GM18499 (cell line): ENCODE measurements at regions not wholly inside any gene's neighbourhood (a gene's known extent, or its start where the extent isn't known, plus 50 kb on each side); places are given as distances from the start of the nearest gene placed in this dataset.
"Not testable (repeated sequence)": the region's sequence is repeated elsewhere in the genome, so short reads cannot be mapped to it uniquely, and the experiment has no call there.

Source experiments
- ATAC-seq: cut with Tn5 transposase; IDR thresholded peaks from one replicate; pipeline ENCODE4 v1.9.1; 2021; ENCODE audit warnings: moderate number of reproducible peaks; ENCODE audit not compliant: insufficient read depth, unreplicated experiment

GRCh38 chr14:58750321-58751269, 112.8 kb downstream of the DACT1 start:
- ATAC-seq: no peak

GRCh38 chr14:58751788-58752187, 114.0 kb downstream of the DACT1 start:
- no peak for ATAC-seq

GRCh38 chr14:58752289-58752688, 114.5 kb downstream of the DACT1 start:
- ATAC-seq: no peak

GRCh38 chr14:58752771-58753201, 115.0 kb downstream of the DACT1 start:
- ATAC-seq: no peak

- no peak for ATAC-seq
Observed at GRCh38 chr14:58755031-58755925, 117.5 kb downstream of the DACT1 start.

GRCh38 chr14:58760121-58760520, 122.4 kb downstream of the DACT1 start:
- ATAC-seq: no peak

GRCh38 chr14:58762629-58763028, 124.9 kb downstream of the DACT1 start:
- ATAC-seq: no peak

- ATAC-seq: no peak
Observed at GRCh38 chr14:58763210-58763609, 125.4 kb downstream of the DACT1 start.

GRCh38 chr14:58765418-58765831, 127.7 kb downstream of the DACT1 start:
- no peak for ATAC-seq

GRCh38 chr14:58765843-58766242, 128.1 kb downstream of the DACT1 start:
- no peak for ATAC-seq

- ATAC-seq: no peak
Observed at GRCh38 chr14:58769011-58769643, 131.4 kb downstream of the DACT1 start.

GRCh38 chr14:58769771-58770170, 132.0 kb downstream of the DACT1 start:
- no peak for ATAC-seq

GRCh38 chr14:58770491-58770982, 132.8 kb downstream of the DACT1 start:
- ATAC-seq: no peak

- no peak for ATAC-seq
Observed at GRCh38 chr14:58771016-58771415, 133.3 kb downstream of the DACT1 start.

- ATAC-seq: no peak
Observed at GRCh38 chr14:58772116-58772515, 134.4 kb downstream of the DACT1 start.

- no peak for ATAC-seq
Observed at GRCh38 chr14:58772794-58773620, 135.2 kb downstream of the DACT1 start.

- no peak for ATAC-seq
Observed at GRCh38 chr14:58774531-58774930, 136.8 kb downstream of the DACT1 start.

GRCh38 chr14:58775130-58775529, 137.4 kb downstream of the DACT1 start:
- not testable (repeated sequence) for ATAC-seq

- ATAC-seq: no peak
Observed at GRCh38 chr14:58776516-58776915, 138.8 kb downstream of the DACT1 start.
